ENCODE measurements at regions not wholly inside any gene's neighbourhood (a gene's known extent, or its start where the extent isn't known, plus 50 kb on each side); places are given as distances from the start of the nearest gene placed in this dataset.

DNA sequence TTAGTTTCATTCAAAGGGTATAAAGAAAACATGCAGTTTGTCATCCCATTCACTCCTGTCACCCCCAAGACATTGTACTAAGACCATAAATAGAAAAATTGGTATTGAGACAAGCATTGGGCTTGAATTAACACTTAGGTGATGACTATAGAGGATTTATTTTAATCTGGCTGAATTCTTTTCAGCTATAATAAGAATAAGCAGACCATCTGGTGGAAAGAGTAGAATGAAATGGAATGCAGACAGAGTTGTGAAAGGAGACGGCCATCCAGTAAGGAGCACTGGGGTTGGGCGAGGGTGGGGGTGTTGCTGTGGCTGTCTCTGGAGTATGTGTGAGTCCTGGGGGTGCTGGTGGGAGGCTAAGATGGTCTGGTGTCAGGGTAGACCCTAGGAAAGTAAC is 125.0 kb upstream of the IVNS1ABP start:
- no peak overlapping the region for H2AK5ac ChIP-seq (ENCODE audit: insufficient read length, low read length)
- H2BK12ac ChIP-seq (ENCODE audit: insufficient read length, low read depth, low read length), result no peak overlapping the region
- H3K56ac ChIP-seq (ENCODE audit: insufficient read length, low read depth, low read length), result no peak overlapping the region
- no peak overlapping the region for H3K4me2 ChIP-seq (ENCODE audit: insufficient read depth, insufficient read length, low read length)
- no peaks in the 10 kb centered on the region for H3K9me3 Mint-ChIP-seq
- no peak overlapping the region for H3K14ac ChIP-seq (ENCODE audit: insufficient read depth, low read length)
- no peak overlapping the region for H3K9ac ChIP-seq (ENCODE audit: extremely low read depth, insufficient read length, low read length)
- peak overlapping the region in 1 of 3 experiments; percentile 38; a peak in 1 of 7 replicates for H3K27ac Mint-ChIP-seq
- no peak overlapping the region for H4K5ac ChIP-seq (ENCODE audit: insufficient read length, low read depth, low read length)
- no peaks in the 10 kb centered on the region for H3K9me3 ChIP-seq (ENCODE audit: control insufficient read depth, low read depth, low read length)
- no peaks in the 10 kb centered on the region for H3K27me3 ChIP-seq (ENCODE audit: insufficient read depth, low read length)
- H3K27ac ChIP-seq (ENCODE audit: insufficient read length, low read depth, low read length), result no peak overlapping the region
- no peaks in the 10 kb centered on the region for H3K79me1 ChIP-seq (ENCODE audit: insufficient read depth, low read depth, low read length, poor library complexity, severe bottlenecking)
- no peak overlapping the region for H4K91ac ChIP-seq (ENCODE audit: insufficient read length, low read depth, low read length)
- H3K4me3 Mint-ChIP-seq, result no peak overlapping the region
- H3T11ph ChIP-seq (ENCODE audit: low read length), result no peak overlapping the region
- TF ChIP-seq, protein P1, sequence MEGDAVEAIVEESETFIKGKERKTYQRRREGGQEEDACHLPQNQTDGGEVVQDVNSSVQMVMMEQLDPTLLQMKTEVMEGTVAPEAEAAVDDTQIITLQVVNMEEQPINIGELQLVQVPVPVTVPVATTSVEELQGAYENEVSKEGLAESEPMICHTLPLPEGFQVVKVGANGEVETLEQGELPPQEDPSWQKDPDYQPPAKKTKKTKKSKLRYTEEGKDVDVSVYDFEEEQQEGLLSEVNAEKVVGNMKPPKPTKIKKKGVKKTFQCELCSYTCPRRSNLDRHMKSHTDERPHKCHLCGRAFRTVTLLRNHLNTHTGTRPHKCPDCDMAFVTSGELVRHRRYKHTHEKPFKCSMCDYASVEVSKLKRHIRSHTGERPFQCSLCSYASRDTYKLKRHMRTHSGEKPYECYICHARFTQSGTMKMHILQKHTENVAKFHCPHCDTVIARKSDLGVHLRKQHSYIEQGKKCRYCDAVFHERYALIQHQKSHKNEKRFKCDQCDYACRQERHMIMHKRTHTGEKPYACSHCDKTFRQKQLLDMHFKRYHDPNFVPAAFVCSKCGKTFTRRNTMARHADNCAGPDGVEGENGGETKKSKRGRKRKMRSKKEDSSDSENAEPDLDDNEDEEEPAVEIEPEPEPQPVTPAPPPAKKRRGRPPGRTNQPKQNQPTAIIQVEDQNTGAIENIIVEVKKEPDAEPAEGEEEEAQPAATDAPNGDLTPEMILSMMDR (conservative IDR thresholded peaks at IDR 0.05), result no peak
- no peaks in the 10 kb centered on the region for H3K23me2 ChIP-seq (ENCODE audit: insufficient read length, low read depth, low read length, poor library complexity, severe bottlenecking)
- H3K23ac ChIP-seq (ENCODE audit: insufficient read length, low read depth, low read length), result no peak overlapping the region
- H3K4ac ChIP-seq (ENCODE audit: low read depth, low read length), result no peak overlapping the region
- no peak overlapping the region for H2BK5ac ChIP-seq (ENCODE audit: insufficient read length, low read length)
- no peaks in the 10 kb centered on the region for H3K4me1 ChIP-seq (ENCODE audit: insufficient read depth, low read length)
- H2BK15ac ChIP-seq (ENCODE audit: low read depth, low read length), result no peak overlapping the region
- no peak overlapping the region for H4K8ac ChIP-seq (replicated peaks; ENCODE audit: insufficient read length, low read depth, low read length)
- H3K4me1 Mint-ChIP-seq, result no peaks in the 10 kb centered on the region
- H2BK120ac ChIP-seq (ENCODE audit: low read depth, low read length, poor library complexity, severe bottlenecking), result no peak overlapping the region
- WGBS (ENCODE audit: extremely low coverage, insufficient read length, low lambda C conversion rate), result no CpG with 5 or more reads among the region's 2 CpGs
- no peak for DNase-seq
- H3K27me3 Mint-ChIP-seq (ENCODE audit: low read depth), result no peaks in the 10 kb centered on the region
- H3K18ac ChIP-seq (ENCODE audit: insufficient read length, low read depth, low read length), result no peak overlapping the region
- no peak overlapping the region for H2BK20ac ChIP-seq (ENCODE audit: low read depth, low read length, poor library complexity, severe bottlenecking)
- H3K36me3 Mint-ChIP-seq (ENCODE audit: insufficient read depth in 1 of 3, low read depth in 3 of 3), result no peaks in the 10 kb centered on the region
- no peaks in the 10 kb centered on the region for H4K20me1 ChIP-seq (ENCODE audit: control insufficient read depth, insufficient read depth, insufficient read length)
- H3K79me2 ChIP-seq (ENCODE audit: insufficient read depth, low read length), result no peaks in the 10 kb centered on the region
- no peak overlapping the region for H2AFZ ChIP-seq (ENCODE audit: low read length)

Measured in H9 (cell line).